GM23248 (cell line): ENCODE measurements at regions not wholly inside any gene's neighbourhood (a gene's known extent, or its start where the extent isn't known, plus 50 kb on each side); places are given as distances from the start of the nearest gene placed in this dataset.
"Not testable (repeated sequence)": the region's sequence is repeated elsewhere in the genome, so short reads cannot be mapped to it uniquely, and the experiment has no call there.

Source experiments
- DNase-seq: peaks from one replicate; pipeline ENCODE4 v3.0.0-alpha.2; 2015
- H2AFZ ChIP-seq: fragments of 200-600 bp; sonication (generic); 2 replicates; pipeline ENCODE4 v1.6.1; 2016; ENCODE audit warnings: antibody characterized with exemption
- H3F3A ChIP-seq: fragments of 200-600 bp; sonication (generic); 2 replicates; pipeline ENCODE4 v1.6.1; 2016; ENCODE audit warnings: mild to moderate bottlenecking, antibody characterized with exemption, mixed run types; ENCODE audit not compliant: insufficient read depth
- H3K27ac ChIP-seq: fragments of 200-600 bp; sonication (generic); 2 replicates; pipeline ENCODE4 v1.5.1; 2016; ENCODE audit warnings: mild to moderate bottlenecking
- H3K27me3 ChIP-seq: fragments of 200-600 bp; sonication (generic); replicated peaks from 2 replicates; pipeline ENCODE4 v1.6.1; 2016; ENCODE audit warnings: mild to moderate bottlenecking; ENCODE audit not compliant: insufficient read depth
- H3K36me3 ChIP-seq: fragments of 200-600 bp; sonication (generic); 2 replicates; pipeline ENCODE4 v1.6.1; 2016; ENCODE audit warnings: low read depth, mild to moderate bottlenecking
- H3K4me1 ChIP-seq: fragments of 200-600 bp; sonication (generic); 2 replicates; pipeline ENCODE4 v1.6.1; 2016; ENCODE audit warnings: mild to moderate bottlenecking; ENCODE audit not compliant: insufficient read depth
- H3K4me2 ChIP-seq: fragments of 200-600 bp; sonication (generic); one replicate; pipeline ENCODE4 v1.6.1; 2016; ENCODE audit warnings: mild to moderate bottlenecking; ENCODE audit not compliant: unreplicated experiment
- H3K4me3 ChIP-seq: fragments of 200-600 bp; sonication (generic); 2 replicates; pipeline ENCODE4 v1.5.1; 2016; ENCODE audit warnings: mild to moderate bottlenecking
- H3K79me2 ChIP-seq: fragments of 200-600 bp; sonication (generic); 2 replicates; pipeline ENCODE4 v1.6.1; 2016; ENCODE audit warnings: mild to moderate bottlenecking; ENCODE audit not compliant: insufficient read depth
- H3K9ac ChIP-seq: fragments of 200-600 bp; sonication (generic); 2 replicates; pipeline ENCODE4 v1.6.1; 2016; ENCODE audit warnings: mild to moderate bottlenecking
- H3K9me2 ChIP-seq: fragments of 200-600 bp; sonication (generic); 2 replicates; pipeline ENCODE4 v1.6.1; 2016; ENCODE audit warnings: mixed run types, mild to moderate bottlenecking, moderate library complexity; ENCODE audit not compliant: insufficient read depth
- H3K9me3 ChIP-seq: fragments of 200-600 bp; sonication (generic); one replicate; pipeline ENCODE4 v1.6.1; 2017; ENCODE audit warnings: low read depth
- H4K20me1 ChIP-seq: fragments of 200-600 bp; sonication (generic); 2 replicates; pipeline ENCODE4 v1.6.0; 2016; ENCODE audit not compliant: insufficient read depth
- EZH2 ChIP-seq: fragments of 200-600 bp; sonication (generic); IDR thresholded peaks from 2 replicates; pipeline ENCODE4 v1.6.1; 2018; ENCODE audit warnings: antibody characterized with exemption, mild to moderate bottlenecking; ENCODE audit not compliant: insufficient read depth, poor library complexity, severe bottlenecking
- EZH2phosphoT487 ChIP-seq: fragments of 200-600 bp; sonication (generic); IDR thresholded peaks from 2 replicates; pipeline ENCODE4 v1.6.1; 2018; ENCODE audit warnings: antibody characterized with exemption, moderate library complexity, mild to moderate bottlenecking, low read depth; ENCODE audit not compliant: insufficient read depth
- WGBS, 2 experiments: methylation state at CpG; one replicate each; pipeline ENCODE4 v1.1.6; 2015 to 2017; ENCODE audit warnings: low lambda C conversion rate in 2 of 2, low coverage in 1 of 2; ENCODE audit errors: missing lambda C conversion rate in 2 of 2; 5-methylcytosine and 5-hydroxymethylcytosine counted together
- in situ Hi-C: fragments of 300-500 bp; cut with MboI; formaldehyde crosslinking; loops from 2 replicates; pipeline ENCODE4 v1.15.0; 2020

DNA sequence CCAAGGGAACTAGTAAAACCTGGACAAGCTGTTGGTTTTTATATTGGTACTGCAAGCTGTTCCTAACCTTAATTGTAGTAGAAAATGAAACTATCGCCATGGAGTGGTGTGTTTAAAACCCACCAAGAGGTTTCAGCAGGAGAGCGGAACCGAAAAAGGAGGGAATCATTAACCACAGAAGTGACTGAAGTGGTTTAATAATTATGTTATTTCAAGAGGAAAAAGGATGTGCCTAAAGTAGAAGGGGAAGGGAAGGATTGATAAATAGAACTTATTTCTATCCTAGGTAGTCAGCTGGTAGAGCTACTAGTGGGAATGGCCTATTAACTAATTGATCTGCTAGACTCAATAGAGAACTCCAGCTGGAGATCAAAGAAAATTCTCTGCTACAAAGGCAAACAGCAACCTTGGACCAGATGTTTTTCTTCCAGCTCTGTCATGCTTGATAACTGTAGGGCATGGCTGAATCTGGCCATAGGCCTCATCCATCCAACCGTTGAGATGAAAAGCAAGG is 91.8 kb downstream of the BAMBI start:
- DNase-seq, result no peak
- Histone ChIP-seq H3K27ac (no peak overlapping the region), H3K27me3 (no peaks in the 10 kb centered on the region), H3K4me1 (no peaks in the 10 kb centered on the region), H2AFZ (no peak overlapping the region), H3K4me2 (no peak overlapping the region), H3K9me2 (no peaks in the 10 kb centered on the region), H3K4me3 (no peak overlapping the region), H3K79me2 (no peaks in the 10 kb centered on the region), H3K9ac (no peak overlapping the region), H3K9me3 (no peaks in the 10 kb centered on the region), H4K20me1 (no peaks in the 10 kb centered on the region), H3K36me3 (no peaks in the 10 kb centered on the region), H3F3A (no peaks in the 10 kb centered on the region)
- TF ChIP-seq EZH2phosphoT487 (no peak), EZH2 (no peak)
- 23 to 32% methylated on average over 4 of the region's 4 CpGs for WGBS, 2 experiments
- in situ Hi-C loops, result no loop called here

DNA sequence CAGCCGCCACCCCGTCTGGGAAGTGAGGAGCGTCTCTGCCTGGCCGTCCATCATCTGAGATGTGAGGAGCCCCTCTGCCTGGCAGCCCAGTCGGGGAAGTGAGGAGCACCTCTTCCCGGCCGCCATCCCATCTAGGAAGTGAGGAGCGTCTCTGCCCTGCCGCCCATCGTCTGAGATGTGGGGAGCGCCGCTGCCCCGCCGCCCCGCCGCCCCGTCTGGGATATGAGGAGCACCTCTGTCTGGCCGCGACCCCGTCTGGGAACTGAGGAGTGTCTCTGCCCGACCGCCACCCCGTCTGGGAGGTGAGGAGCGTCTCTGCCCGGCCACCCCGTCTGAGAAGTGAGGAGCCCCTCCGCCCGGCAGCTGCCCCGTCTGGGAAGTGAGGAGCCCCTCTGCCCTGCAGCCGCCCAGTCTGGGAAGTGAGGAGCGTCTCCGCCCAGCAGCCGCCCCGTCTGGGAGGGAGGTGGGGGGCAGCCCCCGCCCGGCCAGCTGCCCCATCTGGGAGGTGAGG is 94.3 kb downstream of the BAMBI start:
- DNase-seq, H3K4me1 ChIP-seq, H3K27ac ChIP-seq, H3K79me2 ChIP-seq, H3K36me3 ChIP-seq, H2AFZ ChIP-seq, H3K27me3 ChIP-seq, H4K20me1 ChIP-seq, H3F3A ChIP-seq, H3K9me2 ChIP-seq, H3K9ac ChIP-seq, H3K9me3 ChIP-seq, in situ Hi-C loops, H3K4me3 ChIP-seq, H3K4me2 ChIP-seq: not testable (repeated sequence)
- 70 to 81% methylated on average over 8 to 36 of the region's 36 CpGs for WGBS, 2 experiments

DNA sequence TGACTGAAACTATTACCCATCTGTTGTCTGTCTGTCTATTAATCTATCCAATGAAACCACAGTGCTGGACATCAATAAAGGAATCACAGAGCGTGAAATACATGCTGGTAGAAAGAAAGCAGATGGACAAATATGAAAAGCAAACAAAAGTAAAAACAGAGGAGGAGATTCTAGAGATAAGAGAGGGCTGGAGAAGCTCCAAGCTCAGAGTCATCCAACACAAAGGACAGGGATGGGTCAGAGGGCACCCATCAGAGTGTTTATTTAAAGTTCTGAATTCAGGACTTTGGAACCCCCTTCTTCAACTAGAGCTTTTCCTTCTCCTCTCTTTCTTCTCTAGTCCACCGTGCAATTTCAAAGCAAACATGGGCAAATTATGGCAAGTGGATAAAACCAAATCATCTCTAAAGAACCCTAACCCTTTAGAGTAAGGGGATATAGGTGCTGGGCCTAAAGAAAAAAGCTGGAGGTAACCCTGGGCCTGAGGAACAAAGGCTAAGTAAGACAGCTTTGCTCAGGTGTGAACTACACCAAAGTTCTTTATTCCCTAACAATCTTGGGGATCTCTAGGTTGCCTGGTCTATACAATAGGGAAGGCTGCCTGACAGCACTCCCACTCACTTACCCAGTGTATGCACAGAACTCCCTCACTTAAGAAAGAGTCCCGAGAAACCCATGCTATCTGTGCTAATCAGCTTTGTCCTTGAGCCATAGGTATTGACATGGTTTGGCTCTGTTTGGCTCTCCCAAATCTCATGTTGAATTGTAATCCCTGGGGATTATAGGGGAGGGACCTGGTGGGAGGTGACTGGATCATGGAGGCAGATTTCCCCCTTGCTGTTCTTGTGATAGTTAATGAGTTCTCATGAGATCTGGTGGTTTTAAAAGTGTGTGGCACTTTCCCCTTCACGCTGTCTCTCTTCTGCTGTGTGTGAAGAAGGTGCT is 97.0 kb downstream of the BAMBI start:
- no peaks in the 10 kb centered on the region for H3K9me3 ChIP-seq
- H3K4me1 ChIP-seq, result no peaks in the 10 kb centered on the region
- no peak overlapping the region for H3K4me3 ChIP-seq
- WGBS, 2 experiments, result 10 to 11% methylated on average over 4 of the region's 4 CpGs
- no peaks in the 10 kb centered on the region for H3K79me2 ChIP-seq
- H3K9ac ChIP-seq, result no peak overlapping the region
- H2AFZ ChIP-seq, result no peak overlapping the region
- in situ Hi-C loops, result no loop called here
- DNase-seq, result no peak
- no peak overlapping the region for H3K27ac ChIP-seq
- TF ChIP-seq EZH2 (no peak), EZH2phosphoT487 (no peak)
- no peaks in the 10 kb centered on the region for H3K36me3 ChIP-seq
- no peaks in the 10 kb centered on the region for H3K9me2 ChIP-seq
- H4K20me1 ChIP-seq, result no peaks in the 10 kb centered on the region
- H3K4me2 ChIP-seq, result no peak overlapping the region
- no peaks in the 10 kb centered on the region for H3K27me3 ChIP-seq
- no peaks in the 10 kb centered on the region for H3F3A ChIP-seq

DNA sequence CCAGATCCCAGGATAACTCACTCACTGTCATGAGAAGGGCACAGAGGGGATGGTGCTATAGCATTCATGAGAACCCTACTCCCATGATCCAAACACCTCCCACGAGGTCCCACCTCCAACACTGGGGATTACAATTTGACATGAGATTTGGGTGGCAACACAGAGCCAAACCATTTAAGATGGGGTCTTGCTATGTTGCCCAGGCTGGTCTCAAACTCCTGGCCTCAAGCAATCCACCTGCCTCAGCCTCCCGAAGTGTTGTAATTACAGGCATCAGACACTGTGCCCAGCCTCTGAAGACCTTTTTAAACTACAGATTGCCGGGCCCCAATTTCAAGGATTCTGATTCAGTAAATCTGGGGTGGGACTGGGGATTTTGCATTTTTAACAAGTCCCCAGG is 98.5 kb downstream of the BAMBI start:
- Histone ChIP-seq H3K27ac (no peak overlapping the region), H2AFZ (no peak overlapping the region), H3K9me3 (no peaks in the 10 kb centered on the region), H3F3A (no peaks in the 10 kb centered on the region), H3K9me2 (no peaks in the 10 kb centered on the region), H3K9ac (no peak overlapping the region), H3K27me3 (no peaks in the 10 kb centered on the region), H4K20me1 (no peaks in the 10 kb centered on the region), H3K36me3 (no peaks in the 10 kb centered on the region), H3K4me3 (no peak overlapping the region), H3K79me2 (no peaks in the 10 kb centered on the region), H3K4me1 (no peaks in the 10 kb centered on the region), H3K4me2 (no peak overlapping the region)
- 22 to 23% methylated on average over 3 of the region's 3 CpGs for WGBS, 2 experiments
- TF ChIP-seq EZH2phosphoT487 (no peak), EZH2 (no peak)
- in situ Hi-C loops, result no loop called here
- no peak for DNase-seq
